GM18858 (cell line): ENCODE measurements at regions not wholly inside any gene's neighbourhood (a gene's known extent, or its start where the extent isn't known, plus 50 kb on each side); places are given as distances from the start of the nearest gene placed in this dataset.

Experiments
- ATAC-seq: cut with Tn5 transposase; IDR thresholded peaks from one replicate; pipeline ENCODE4 v1.9.1; 2021; ENCODE audit not compliant: unreplicated experiment

- no peak for ATAC-seq
These were observed 487.4 kb upstream of the RIOK2 start for GRCh38 chr5:97670447-97670846.

- ATAC-seq, result no peak
These were observed 493.6 kb upstream of the RIOK2 start for GRCh38 chr5:97676608-97677007.

GRCh38 chr5:97694091-97694490, 511.0 kb upstream of the RIOK2 start:
- ATAC-seq, result no peak

- ATAC-seq, result no peak
These were observed 531.4 kb upstream of the RIOK2 start for GRCh38 chr5:97714424-97714823.

- ATAC-seq, result no peak
These were observed 543.1 kb upstream of the RIOK2 start for GRCh38 chr5:97726106-97726505.

- ATAC-seq, result no peak
These were observed 545.9 kb upstream of the RIOK2 start for GRCh38 chr5:97728920-97729319.

GRCh38 chr5:97729938-97730337, 546.9 kb upstream of the RIOK2 start:
- ATAC-seq, result no peak

GRCh38 chr5:97735209-97735608, 552.2 kb upstream of the RIOK2 start:
- no peak for ATAC-seq

- no peak for ATAC-seq
These were observed 554.6 kb upstream of the RIOK2 start for GRCh38 chr5:97737608-97738007.

- no peak for ATAC-seq
These were observed 562.8 kb upstream of the RIOK2 start for GRCh38 chr5:97745817-97746216.

- no peak for ATAC-seq
These were observed 567.5 kb upstream of the RIOK2 start for GRCh38 chr5:97750576-97750975.

GRCh38 chr5:97751540-97751939, 568.5 kb upstream of the RIOK2 start:
- no peak for ATAC-seq

- ATAC-seq, result no peak
These were observed 569.8 kb upstream of the RIOK2 start for GRCh38 chr5:97752871-97753270.

GRCh38 chr5:97762483-97762882, 579.4 kb upstream of the RIOK2 start:
- ATAC-seq, result no peak

- no peak for ATAC-seq
These were observed 581.7 kb upstream of the RIOK2 start for GRCh38 chr5:97764700-97765099.

GRCh38 chr5:97778451-97778850, 595.4 kb upstream of the RIOK2 start:
- no peak for ATAC-seq

- no peak for ATAC-seq
These were observed 605.3 kb upstream of the RIOK2 start for GRCh38 chr5:97788369-97788768.

GRCh38 chr5:97797994-97798451, 615.0 kb upstream of the RIOK2 start:
- ATAC-seq, result no peak

GRCh38 chr5:97801461-97801860, 618.4 kb upstream of the RIOK2 start:
- ATAC-seq, result no peak

- no peak for ATAC-seq
These were observed 637.1 kb upstream of the RIOK2 start for GRCh38 chr5:97820138-97820537.

- no peak for ATAC-seq
These were observed 649.7 kb upstream of the RIOK2 start for GRCh38 chr5:97832645-97833296.

GRCh38 chr5:97834561-97834960, 651.5 kb upstream of the RIOK2 start:
- no peak for ATAC-seq

- ATAC-seq, result no peak
These were observed 652.1 kb upstream of the RIOK2 start for GRCh38 chr5:97835112-97835511.
